HG02870 (cell line): ENCODE measurements at regions not wholly inside any gene's neighbourhood (a gene's known extent, or its start where the extent isn't known, plus 50 kb on each side); places are given as distances from the start of the nearest gene placed in this dataset.
A peak's percentile ranks its signal among the peaks of the same experiment; 100 is the strongest.

Experiments
- ATAC-seq: cut with Tn5 transposase; IDR thresholded peaks from one replicate; pipeline ENCODE4 v1.9.1; 2021; ENCODE audit warnings: mild to moderate bottlenecking, moderate library complexity; ENCODE audit not compliant: unreplicated experiment

DNA sequence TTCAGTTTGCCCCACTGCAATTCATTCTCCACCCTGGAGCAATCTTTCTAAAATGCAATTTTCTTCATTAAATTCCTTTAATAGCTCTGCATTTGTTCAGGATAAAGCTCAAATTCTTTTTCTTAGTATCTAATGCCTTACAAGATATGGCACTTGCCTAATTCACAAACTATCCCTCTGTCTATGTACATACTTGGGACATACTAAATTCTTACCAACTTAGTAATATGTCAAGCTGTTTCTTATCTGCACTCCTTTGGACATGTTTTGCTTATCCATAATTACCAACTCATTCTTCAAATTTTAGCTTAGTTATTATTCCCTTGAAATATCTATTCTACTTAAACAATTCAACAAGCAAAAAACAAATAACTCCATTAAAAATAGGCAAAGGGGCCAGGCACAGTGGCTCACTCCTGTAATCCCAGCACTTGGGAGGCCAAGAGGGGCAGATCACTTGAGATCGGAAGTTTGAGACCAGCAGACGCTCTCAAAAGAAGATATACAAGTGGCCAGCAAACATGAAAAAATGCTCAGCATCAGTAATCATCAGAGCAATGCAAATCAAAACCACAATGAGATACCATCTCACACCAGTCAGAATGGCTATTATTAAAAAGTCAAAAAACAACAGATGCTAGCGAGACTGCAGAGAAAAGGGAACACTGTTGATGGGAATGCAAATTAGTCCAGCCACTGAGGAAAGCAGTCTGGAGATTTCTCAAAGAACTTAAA is 96.9 kb downstream of the FAM76B start:
- no peak for ATAC-seq

- ATAC-seq = no peak
Observed at GRCh38 chr11:95690100-95690499, 99.5 kb downstream of the FAM76B start.

GRCh38 chr11:95688501-95689222 is 100.9 kb downstream of the FAM76B start:
- ATAC-seq = peak; percentile 53

- ATAC-seq = no peak
Observed at GRCh38 chr11:95688015-95688414, 101.6 kb downstream of the FAM76B start.

- ATAC-seq = no peak
Observed at GRCh38 chr11:95686265-95686664, 103.3 kb downstream of the FAM76B start.

DNA sequence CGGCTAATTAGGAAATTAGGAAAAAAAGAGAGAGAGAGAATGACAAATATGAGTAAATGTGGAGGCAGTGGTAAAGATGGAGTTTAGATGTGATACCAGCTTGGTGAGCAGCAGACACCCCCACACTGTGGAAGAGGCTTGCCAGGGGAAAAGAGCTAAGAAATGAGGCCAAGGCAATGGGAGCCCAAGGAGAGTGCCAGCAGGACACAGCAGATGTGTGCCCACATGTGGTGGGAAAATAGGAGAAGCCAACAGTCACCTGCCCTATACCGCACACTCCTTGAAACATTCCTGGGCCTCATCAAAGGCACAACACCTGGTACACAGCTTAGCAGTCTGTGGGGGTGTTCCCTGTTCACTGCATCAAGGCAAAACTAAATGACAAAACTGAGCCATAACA is 104.9 kb downstream of the FAM76B start:
- ATAC-seq = no peak

DNA sequence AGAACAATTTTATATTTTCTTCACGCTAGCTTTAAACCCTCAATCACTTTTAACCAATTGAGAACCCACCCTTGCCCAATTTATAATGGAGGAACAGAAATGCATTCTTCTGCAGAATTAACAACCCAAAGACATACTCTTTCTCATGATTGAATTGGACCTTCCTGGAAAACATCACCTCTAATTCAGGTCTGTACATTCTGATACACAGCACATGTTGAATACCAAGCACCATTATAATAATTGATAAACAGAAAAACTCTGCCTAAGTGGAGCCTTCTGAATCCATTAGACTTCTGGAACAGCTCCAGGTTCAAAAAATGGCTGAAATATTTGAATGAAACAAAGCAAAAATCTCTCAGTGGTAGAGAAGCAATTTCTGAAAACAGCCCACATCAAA is 105.4 kb downstream of the FAM76B start:
- no peak for ATAC-seq

DNA sequence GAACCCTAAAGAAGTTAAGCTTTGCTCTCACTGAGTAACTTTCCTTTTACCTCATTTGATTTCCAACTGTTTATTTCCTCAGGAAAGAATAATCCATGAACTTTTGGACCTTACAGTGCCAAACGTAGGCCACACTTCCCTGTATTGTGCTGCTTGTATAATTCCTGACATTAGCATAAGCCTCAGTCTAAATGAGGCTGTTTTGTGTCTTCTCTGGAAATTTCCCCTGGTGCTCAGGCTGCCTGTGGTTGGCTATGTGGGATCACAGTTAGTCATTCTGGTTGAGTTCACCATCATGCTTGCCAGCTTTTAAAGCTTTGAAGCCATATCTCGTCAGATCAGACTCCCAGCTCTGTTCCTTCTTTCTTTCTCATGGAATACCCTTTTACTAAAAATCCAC is 107.0 kb downstream of the FAM76B start:
- ATAC-seq = no peak

DNA sequence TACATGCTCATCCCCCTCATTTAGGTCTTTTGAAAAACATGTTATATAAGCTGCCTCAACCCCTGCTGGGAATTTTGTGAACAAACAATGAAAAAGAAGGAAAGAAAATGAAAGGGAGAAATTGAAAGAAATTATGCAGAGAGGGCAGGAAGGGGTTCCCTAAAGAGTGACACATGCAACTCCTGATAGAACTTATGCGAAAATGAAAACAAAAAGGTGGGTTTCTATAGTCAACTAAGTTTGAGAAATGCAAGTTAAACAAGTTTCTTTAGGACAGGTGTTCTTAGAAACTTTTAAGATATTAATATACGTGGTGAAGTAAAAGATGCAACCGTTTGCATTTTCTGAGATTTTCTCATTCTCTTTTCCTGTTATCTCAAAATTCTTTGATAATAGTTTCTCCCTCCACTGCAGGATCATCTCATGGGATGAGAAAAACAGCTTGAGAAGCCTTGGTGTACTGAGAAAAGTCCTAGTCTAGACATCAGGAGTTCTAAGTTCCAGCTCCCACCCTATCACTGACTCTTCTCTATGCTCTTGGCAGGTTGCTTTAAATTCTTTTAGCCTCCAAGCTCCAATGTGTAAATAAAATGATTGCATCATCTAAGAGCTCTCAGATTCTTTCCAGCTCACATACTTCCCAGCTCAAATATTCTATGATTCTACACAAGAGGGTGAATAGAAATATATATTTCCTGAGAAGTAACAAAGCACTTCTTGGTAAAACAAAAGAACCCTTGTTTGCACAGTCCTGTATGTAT is 109.2 kb downstream of the FAM76B start:
- peak; percentile 95 for ATAC-seq

GRCh38 chr11:95678988-95679387 is 110.6 kb downstream of the FAM76B start:
- ATAC-seq = no peak

- no peak for ATAC-seq
Observed at GRCh38 chr11:95676308-95676707, 113.3 kb downstream of the FAM76B start.

DNA sequence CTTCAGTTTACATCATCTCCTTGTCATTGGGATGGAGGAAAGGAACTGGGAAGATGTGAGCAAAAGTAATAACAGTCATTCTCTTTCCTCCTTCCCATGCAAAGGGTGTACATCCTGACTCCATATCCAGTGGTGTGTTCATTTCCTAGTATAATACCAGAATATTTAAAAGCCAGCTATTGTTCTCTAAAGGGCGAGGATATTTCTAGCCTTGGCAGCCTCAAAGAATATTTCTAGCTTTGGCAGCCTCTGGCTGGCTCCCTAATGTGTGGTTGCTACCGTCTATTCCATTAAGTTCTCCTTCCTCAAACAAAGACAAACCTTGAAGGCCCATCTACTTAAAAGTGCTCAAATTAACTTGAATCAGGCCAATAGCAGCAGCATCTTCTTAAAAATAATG is 114.0 kb downstream of the FAM76B start:
- ATAC-seq = no peak

DNA sequence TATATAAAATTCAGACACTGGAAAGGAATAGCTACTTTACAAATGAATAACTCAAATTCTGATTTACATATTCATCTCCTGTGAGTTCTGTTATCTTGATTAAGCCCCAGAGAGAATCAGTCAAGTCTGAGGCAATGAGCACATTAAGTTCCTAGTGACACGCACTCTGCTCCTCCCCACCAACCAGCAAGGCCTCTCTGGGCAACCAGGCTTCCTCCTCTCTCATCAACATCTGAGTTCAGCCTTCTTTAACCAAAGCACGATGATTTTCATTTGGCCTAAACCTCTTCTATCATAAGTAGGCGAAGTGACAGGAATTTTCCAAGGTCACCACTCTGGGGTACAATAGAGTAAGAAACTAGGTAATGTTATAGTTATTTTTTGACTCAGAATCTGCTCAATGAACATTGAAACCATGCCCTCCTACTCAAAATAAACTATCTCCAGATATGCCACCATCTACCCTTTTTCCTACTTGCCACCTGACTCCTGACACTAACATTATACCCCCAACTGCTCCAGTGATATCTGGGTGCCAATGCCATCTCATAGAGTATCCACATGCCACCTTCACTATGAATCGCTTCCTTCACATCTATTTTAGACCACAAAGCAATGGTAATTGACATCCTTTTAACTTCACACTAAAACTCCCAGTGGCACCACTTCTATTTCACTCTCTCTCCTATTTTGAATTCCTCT is 114.8 kb downstream of the FAM76B start:
- ATAC-seq = no peak

DNA sequence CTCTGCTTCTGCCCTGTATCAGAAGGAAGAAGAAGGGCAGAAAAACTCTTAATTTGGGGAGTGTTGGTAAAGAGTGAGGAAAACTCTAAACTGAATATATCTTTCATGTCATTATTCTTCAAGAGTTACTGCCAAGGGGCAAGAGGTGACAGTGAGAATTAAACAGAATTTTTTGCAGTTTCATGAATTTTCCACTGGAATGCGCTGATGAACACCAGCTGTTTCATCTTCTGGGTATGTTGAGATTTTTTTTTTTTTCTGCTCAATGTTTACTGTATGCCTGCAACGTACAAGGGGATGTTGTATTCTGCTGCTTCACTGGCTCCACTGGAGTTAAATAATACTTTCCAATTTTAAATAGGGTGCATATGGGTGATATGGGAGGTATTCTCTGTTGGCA is 117.8 kb downstream of the FAM76B start:
- ATAC-seq = no peak

- no peak for ATAC-seq
Observed at GRCh38 chr11:95668131-95668530, 121.5 kb downstream of the FAM76B start.

DNA sequence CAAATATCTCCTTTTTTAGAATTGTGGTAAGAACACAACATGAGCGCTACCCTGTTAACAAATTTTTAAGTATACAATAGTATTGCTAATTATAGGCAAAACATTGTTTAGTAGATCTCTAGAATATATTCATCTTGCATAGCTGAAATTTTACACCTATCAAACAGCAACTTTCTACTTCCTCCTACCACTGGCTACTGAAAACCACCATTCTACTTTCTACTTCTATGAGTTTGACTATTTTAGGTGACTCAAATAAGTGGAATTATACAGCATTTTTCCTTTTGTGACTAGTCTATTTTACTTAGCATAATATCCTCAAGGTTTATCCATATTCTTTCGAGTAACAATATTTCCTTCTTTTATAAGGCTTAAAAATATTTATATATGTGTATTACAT is 128.4 kb downstream of the FAM76B start:
- ATAC-seq = peak; percentile 57

GRCh38 chr11:95660038-95660437 is 129.5 kb downstream of the FAM76B start:
- ATAC-seq = no peak

- no peak for ATAC-seq
Observed at GRCh38 chr11:95659088-95659487, 130.5 kb downstream of the FAM76B start.

DNA sequence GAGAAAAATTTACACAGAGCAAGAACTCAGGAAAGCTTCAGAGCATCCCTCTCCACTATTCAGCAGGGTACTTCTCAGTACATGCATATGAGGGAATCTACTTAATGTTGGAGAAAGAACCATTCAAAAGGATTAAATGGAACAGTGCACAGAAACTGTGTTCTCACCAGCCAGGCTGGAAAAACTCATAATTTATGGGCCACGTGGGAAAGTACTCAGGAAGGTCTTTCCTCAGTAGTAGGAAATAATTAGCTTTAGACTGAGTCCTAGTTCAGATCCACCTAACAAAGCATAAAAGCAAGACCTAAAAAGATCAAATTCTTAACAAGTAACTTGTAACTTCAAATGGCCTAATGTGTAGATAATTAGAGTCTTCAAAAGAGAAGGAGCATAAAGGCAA is 134.0 kb downstream of the FAM76B start:
- no peak for ATAC-seq

GRCh38 chr11:95653680-95654079 is 135.9 kb downstream of the FAM76B start:
- ATAC-seq = no peak

- no peak for ATAC-seq
Observed at GRCh38 chr11:95653099-95653498, 136.5 kb downstream of the FAM76B start.
